Mesenteric fat pad (tissue), 1 donor: ENCODE measurements at regions not wholly inside any gene's neighbourhood (a gene's known extent, or its start where the extent isn't known, plus 50 kb on each side); places are given as distances from the start of the nearest gene placed in this dataset.

Experiments
- DNase-seq: peaks from one replicate; pipeline ENCODE4 v3.0.0-alpha.2; 2020; ENCODE audit warnings: low spot score
- donor health status: DM: yes; HTN: yes; CAD: no.

GRCh38 chr11:45362636-45363035, 76.5 kb upstream of the SYT13 start:
- DNase-seq: no peak

GRCh38 chr11:45361551-45361950, 75.4 kb upstream of the SYT13 start:
- peak; percentile 16 for DNase-seq

GRCh38 chr11:45355706-45356041, 69.5 kb upstream of the SYT13 start:
- no peak for DNase-seq

- peak; percentile 92 for DNase-seq
Observed at GRCh38 chr11:45354976-45355705, 69.0 kb upstream of the SYT13 start.

GRCh38 chr11:45348729-45349128, 62.6 kb upstream of the SYT13 start:
- no peak for DNase-seq

GRCh38 chr11:45347348-45348082, 61.4 kb upstream of the SYT13 start:
- no peak for DNase-seq

- no peak for DNase-seq
Observed at GRCh38 chr11:45345491-45345890, 59.4 kb upstream of the SYT13 start.

GRCh38 chr11:45344028-45344427, 57.9 kb upstream of the SYT13 start:
- no peak for DNase-seq

- DNase-seq: no peak
Observed at GRCh38 chr11:45343444-45343843, 57.3 kb upstream of the SYT13 start.

- DNase-seq: no peak
Observed at GRCh38 chr11:45341372-45341771, 55.2 kb upstream of the SYT13 start.

GRCh38 chr11:45339729-45340519, 53.8 kb upstream of the SYT13 start:
- peak; percentile 96 for DNase-seq

- DNase-seq: no peak
Observed at GRCh38 chr11:45337583-45338360, 51.6 kb upstream of the SYT13 start.

GRCh38 chr11:45336136-45336535, 50.0 kb upstream of the SYT13 start:
- no peak for DNase-seq
